ENCODE measurements at regions not wholly inside any gene's neighbourhood (a gene's known extent, or its start where the extent isn't known, plus 50 kb on each side); places are given as distances from the start of the nearest gene placed in this dataset.

DNA sequence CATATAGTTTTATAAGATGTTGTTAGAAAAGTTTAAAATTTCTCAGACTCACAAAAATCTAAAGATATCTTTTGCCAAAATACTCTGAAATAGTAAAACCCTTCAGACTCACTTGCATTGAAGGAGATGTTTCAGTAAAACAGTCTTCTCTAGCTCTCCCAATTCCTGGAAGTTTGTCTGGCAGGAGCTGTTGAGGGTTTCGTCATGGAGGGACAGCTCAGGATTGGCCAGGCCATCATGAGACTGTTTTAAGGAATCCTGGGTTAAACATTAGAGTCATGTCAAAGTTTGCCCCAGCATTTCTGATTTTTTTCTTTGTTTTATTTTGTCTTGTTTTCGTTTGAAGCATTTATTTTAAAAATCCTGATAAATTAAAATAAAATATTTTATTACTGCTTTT is 293.8 kb upstream of the PBX1 start:
- TF ChIP-seq EZH2 (IDR thresholded peaks at IDR 0.05) = no peak
- no peak for TF ChIP-seq POLR2AphosphoS5 (IDR thresholded peaks at IDR 0.05; ENCODE audit: borderline replicate concordance, low read depth, low read length)
